GM18861 (cell line): ENCODE measurements at regions not wholly inside any gene's neighbourhood (a gene's known extent, or its start where the extent isn't known, plus 50 kb on each side); places are given as distances from the start of the nearest gene placed in this dataset.
"Not testable (repeated sequence)": the region's sequence is repeated elsewhere in the genome, so short reads cannot be mapped to it uniquely, and the experiment has no call there.

Experiments
- ATAC-seq: cut with Tn5 transposase; IDR thresholded peaks from one replicate; pipeline ENCODE4 v1.9.1; 2021; ENCODE audit not compliant: unreplicated experiment

DNA sequence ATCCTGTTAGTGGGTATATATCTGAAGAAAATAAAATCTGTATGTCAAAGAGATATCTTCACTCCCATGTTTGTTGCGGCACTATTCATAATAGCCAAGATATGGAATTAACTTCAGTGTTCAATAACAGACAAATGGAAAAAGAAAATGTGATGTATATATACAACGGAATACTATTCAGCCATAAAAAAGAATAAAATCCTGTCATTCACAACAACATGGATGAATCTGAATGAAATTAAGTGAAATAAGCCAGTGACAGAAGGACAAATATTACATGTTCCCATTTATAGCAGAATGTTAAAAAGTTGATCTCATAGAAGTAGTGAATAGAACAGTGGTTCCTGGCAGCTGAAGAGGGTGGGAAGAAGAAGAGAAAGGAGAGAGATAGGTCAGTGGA, 239.1 kb upstream of the RUNX1 start:
- ATAC-seq, result no peak

DNA sequence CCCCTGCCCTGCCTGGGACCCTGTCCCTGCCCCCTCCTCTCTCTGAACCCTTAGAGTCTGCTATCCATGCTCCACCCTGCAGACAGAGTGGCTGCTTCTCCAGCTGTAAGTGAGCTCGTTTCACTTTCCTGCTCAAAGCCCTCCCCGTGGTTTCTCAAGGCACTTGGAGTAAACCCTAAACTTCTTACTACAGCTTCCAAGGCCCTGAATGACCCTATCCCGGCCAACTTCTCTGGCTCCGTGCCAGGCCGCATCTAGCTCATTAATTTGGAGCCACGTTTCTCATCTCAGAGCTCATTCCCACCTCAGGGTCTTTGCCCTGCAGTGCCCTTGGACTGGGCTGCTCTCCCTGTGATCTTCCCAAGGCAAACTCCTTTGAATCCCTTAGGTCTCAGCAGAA, 235.1 kb upstream of the RUNX1 start:
- ATAC-seq, result no peak

DNA sequence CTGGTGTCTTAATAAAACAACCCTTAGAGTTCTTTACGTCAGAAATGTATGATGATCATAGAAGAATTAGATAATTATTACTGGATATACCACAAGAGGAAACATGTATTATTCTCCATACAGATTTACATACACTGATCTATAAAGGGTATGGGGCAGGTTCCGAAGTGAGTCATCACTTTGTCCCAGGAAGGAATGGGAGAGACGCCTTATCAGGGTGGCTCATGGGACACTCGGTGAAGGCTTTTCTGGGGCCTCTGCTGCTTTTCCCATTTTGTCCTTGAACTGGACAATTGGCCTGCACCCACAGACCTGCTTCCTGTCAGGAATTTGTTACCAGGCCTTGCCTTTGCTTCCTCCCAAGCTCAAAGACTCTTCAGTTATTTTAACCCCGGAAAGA, 233.8 kb upstream of the RUNX1 start:
- ATAC-seq, result no peak

DNA sequence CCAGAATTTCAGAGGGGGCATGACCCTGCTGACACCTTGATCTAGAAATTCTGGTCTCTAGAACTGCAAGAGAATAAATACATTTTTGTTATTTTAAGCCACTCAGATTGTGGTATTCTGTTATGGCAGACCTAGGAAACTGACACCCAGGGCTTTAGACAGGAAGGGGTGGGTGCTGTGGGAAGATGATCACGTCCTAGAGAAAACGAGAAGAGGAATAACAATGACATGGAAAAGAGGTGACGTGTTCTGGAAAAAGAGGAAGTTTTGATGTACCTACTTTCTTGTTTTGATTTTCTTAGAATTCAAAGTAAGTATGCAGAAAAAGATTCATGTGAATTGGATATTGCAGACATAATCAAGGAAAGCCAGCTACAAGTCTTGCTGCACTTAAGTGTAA, 232.9 kb upstream of the RUNX1 start:
- ATAC-seq, result no peak

DNA sequence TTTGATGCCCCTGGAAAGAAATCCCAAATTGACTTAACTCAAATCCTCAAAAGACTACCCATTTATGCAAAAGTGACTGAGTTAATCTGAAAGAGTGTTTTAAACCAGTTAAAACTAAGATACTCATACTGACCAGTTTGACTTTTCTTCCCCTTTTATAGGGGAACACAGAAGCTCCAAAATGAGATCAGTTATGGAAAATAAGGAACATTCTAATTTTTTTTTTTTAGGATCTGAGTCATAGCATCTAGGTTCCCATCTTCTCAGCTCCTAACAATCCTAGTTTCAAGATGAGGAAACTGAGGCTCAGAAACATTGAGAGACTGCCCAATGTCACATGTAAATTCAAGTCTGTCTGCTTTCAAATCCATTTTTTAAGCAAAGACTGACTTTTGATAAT, 231.1 kb upstream of the RUNX1 start:
- no peak for ATAC-seq

DNA sequence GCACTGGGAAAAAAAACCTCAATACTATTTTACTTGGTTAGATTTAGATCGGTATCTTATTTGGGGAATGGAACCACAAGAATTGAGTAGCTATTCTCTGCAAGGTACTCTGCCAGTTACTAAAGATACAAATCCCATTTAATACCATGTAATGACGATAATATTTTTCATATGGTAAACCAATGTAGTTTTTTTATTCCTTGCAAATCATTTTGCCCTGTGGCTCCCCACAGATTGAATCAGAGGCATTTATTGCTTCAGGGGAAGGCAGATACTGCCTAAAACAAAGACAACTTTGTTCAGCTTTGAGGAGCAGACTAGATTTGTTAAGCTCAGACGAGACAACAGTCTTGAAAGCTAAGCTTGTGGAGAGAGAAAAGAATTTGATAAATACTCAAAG, 226.7 kb upstream of the RUNX1 start:
- no peak for ATAC-seq

DNA sequence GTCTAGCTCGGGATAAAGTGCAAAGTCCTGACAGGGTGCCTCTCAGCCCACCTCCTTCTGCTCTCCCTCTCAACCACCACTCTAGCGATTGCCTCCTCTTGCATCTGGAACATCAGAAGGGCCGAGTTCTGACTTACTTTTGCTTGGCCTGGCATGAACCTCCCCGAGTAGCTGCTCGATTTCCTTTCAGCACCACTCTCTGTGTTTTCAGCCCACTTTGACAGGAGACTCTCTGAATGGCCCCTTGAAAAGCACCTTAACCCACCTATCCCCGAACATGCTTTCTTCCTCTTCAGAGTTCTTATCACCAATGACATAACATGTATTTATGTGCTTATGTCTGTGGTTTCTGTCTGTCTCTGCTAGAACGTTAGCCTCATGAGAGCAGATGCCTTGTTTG, 225.8 kb upstream of the RUNX1 start:
- no peak for ATAC-seq

DNA sequence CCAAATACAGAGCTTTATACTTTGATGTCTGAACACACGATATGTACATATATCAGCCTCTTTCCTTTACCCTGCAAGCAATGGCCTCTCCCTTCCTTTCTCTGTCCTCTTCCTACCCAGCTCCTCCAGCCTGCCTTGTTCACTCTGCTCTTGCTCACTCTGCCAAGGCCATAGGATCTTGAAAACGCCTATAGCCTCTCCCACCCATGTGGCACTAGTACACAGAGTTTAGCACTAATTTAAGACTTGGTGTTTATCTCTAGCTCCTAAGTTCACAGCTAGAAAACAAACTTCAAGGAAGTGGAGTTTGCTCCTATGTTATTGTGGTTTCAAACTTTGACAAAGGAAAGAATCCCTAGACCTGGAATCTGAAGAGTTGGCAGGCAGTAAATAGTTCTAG, 225.0 kb upstream of the RUNX1 start:
- ATAC-seq, result no peak

DNA sequence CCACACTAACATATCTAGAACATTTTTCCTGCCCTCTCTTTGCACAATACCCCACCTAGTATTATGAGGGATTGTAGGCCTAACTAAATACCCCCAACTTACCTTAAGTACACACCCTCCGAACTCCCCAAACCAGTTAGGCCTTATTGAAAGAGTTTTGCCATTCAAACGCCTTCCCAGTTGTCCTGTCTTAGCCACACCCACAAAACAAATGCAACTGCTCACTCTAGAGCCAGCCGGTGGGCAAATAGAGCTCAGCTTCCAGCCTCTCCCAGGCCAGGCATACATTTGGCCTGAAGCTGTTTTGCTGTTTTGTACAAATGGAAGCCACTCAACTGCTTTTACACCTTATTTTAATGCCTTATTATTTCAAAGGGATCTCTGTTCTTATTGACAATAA, 224.2 kb upstream of the RUNX1 start:
- no peak for ATAC-seq

DNA sequence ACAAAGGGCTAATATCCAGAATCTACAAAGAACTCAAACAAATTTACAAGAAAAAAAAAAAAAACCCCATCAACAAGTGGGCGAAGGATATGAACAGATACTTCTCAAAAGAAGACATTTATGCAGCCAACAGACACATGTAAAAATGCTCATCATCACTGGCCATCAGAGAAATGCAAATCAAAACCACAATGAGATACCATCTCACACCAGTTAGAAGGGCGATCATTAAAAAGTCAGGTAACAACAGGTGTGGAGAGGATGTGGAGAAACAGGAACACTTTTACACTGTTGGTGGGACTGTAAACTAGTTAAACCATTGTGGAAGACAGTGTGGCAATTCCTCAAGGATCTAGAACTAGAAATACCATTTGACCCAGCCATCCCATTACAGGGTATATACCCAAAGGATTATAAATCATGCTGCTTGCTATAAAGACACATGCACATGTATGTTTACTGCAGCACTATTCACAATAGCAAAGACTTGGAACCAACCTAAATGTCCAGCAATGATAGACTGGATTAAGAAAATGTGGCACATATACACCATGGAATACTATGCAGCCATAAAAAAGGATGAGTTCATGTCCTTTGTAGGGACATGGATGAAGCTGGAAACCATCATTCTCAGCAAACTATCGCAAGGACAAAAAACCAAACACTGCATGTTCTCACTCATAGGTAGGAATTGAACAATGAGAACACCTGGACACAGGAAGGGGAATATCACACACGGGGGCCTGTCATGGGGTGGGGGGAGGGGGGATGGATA, 222.4 kb upstream of the RUNX1 start:
- ATAC-seq, result not testable (repeated sequence)

DNA sequence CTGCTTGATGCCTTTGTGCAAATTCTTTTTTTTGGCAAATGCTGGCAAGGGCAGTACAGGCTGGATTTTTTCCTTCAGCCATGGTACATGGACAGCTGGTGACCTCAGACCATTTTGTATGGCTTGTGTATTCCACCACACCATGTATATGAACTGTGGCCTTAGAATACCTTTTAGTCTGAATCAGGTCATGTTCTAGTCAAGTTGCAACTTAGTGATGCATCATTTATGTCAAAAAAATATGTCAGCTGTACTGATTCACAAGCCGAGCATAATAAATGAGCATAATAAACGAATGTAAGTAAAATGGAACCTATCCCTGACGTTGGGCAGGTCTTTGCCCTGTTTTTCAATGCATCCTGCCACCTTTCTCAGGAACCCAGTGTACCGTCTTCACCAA, 219.7 kb upstream of the RUNX1 start:
- no peak for ATAC-seq

DNA sequence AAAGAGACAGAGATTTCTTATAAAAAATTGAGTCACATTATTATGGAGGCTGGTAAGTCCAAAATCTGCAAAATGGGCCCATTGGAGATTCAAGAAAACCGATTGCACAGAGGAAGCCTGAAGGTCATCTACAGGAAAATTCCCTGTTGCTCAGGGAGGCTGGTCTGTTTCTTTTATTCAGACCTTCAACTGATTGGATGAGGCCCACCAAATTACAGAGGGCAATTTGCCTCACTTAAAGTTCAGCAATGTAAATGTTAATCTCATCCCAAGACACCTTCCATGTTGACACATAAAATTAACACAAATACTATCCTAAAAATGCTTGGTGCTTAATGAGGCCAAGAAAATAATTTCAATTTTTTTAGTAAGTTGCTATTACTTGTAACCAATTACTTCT, 219.2 kb upstream of the RUNX1 start:
- no peak for ATAC-seq

DNA sequence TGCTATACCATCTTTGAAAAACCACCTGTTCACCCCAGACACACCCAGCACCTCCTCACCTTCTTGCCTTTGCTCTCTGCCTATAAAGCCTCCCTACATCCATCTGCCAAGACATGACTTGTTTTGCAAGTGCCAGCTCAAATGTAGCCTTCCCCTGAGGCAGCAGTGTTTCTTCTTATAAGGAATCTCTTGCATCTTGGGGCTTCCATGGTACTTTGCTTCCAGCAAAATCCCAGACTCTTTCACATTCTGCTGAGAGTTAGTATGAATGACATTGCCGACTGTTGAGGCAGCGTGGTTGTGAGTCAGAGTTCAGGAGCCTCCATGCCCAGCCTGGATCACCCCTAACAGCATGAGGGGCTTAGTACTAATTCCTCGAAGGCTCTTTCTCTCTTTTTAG, 217.4 kb upstream of the RUNX1 start:
- no peak for ATAC-seq

DNA sequence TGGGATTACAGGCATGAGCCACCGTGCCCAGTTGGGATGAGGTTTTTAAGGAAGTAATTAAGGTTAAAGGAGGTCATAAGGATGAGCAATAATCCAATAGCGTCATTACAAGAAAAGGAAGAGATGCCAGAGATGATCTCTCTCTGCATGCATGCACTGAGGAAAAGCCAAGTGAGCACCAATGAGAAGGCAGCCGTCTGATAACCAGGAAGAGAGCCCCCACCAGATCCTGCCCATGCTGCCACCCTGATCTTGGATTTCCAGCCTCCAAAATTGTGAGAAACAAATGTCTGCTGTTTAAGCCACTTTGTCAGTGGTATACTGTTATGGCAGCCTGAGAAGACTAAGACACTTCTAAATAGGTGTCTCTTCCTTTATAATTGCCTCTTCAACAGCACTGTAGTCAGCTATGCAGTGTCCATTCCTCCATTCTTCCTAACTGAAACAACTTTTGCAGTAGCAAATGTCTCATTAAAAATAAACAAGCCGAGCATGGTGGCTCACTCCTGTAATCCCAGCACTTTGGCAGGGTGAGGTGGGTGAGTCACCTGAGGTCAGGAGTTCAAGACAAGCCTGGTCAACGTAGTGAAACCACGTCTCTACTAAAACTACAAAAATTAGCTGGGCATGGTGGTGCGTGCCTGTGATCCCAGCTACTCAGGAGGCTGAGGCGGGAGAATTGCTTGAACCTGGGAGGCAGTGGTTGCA, 216.2 kb upstream of the RUNX1 start:
- ATAC-seq, result no peak

DNA sequence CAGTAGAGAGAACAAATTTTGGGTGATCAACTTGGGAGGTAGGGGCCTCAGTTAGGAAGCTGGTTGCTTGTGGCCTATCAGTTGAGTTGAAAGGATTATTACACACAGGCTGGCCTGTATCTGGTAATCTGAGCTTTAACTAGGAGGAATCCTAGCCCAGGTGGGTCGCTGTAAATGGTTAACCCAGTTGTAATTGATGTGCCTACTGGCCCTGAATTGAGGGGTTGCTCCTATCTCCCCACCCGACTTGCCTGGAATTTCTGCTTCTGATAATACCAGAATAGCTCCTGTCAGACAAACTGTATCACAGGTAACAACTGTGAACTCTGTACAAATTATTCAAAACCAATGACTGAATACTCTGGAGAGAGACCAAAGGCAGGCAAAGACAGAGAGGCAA, 210.4 kb upstream of the RUNX1 start:
- no peak for ATAC-seq

DNA sequence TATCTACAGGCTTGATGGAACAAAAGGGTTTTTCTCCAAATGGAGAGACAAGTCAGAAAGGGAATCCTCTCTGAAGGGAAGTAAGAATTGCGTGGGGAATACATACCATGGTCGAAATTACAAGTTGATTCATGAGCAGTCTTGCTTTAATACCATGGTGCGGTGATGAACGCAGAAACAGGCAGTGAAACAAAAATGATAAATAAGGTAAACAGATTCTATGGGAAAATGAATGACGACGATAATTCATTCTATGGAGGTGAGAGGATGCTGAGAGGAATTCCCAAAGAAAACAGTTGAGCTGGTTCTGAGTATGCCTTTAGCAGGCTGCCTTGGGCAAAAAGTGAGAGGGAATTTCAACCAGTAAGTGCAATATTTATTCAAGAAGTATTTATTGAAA, 209.4 kb upstream of the RUNX1 start:
- no peak for ATAC-seq

DNA sequence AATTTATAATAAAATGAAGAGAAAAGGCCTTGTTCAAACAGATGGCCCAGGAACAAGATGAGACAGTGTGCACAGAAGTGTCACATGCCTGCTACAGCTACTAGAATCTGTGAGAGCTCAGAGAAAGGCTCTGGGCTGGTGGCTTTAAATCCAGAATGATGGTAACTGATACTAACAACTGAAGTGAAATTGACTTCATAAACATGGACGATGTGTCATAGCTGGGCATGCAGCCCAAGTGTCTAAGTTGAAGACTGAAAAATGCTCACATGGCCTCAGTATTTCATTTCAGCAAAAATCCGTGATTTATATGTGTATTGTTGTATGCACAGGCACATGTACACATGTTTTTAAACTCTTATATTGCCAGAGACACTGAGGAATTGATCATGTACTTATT, 208.3 kb upstream of the RUNX1 start:
- ATAC-seq, result no peak

DNA sequence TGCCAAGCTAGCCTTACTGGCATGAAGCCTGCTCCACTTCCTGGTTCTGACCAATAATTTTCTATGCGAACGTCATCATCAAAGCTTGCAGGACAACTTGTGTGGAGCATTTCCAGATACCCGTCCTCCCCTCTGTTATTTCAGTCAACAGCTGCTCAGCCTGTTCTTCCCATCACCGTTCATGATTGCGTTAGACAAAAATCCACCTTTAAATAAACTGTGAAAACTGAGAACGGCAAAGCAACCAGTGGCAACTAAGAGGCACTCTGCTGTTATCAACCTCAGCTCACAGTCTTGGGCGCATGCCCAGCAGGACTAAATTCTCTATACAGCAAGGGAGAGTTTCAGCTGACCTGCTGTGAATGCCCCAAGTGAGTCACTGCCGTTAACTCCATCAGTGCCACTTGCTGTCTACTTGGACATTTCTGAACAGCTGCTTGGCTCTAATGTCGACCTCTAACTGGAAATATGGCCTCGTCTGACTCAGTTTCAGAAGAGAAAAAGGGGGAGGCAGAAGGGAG, 207.4 kb upstream of the RUNX1 start:
- no peak for ATAC-seq

DNA sequence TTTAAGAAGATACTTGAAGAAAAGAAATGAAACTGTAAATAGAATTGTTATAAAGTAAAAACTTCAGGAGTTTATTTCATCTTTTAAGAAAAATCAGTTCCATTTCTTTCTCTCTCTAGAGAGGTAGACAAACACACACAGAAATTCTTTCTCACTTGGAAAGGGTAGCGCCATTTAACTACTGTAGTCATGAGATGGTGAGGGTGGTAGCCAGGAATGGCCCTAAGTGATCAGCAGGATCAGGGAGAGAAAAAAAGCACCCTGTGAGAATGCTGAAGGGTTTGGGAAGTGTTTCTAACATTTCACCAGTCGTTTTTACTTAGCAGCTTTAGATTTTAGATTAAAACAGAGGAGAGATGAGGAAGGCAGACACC, 205.7 kb upstream of the RUNX1 start:
- no peak for ATAC-seq

DNA sequence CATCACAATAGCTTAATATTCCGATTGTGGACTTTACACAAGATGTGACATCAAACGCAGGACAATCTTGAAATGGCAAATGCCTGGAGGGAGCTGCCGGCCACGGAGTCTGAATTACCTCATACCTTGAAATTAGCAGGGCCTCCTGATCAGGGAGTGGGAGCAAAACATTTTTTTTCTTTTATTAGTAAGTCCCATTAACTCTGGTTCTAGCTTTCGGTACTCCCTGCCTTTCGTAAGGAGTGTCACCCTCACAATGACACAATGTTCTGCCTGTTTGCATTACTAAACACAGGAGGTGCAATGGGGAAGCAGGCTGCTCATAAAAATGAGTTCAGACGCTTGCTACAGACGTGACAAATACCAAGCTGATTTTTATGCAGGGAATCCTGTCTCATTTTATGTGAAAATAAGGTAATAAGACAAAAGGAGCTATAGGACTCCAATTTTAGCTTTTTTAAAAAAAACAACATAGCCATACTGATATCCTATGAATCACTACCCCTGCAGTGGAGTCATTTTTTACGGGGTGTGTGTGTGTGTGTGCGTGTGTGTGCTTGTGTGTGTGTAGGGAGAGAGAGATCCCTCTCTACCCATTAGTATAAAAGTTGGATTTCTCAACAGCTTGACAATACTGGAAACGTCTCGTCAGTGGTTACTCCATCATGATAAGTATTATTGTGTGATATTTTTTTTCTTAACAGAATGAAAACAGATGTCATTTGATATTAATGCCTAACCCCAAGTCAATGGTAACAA, 205.1 kb upstream of the RUNX1 start:
- ATAC-seq, result no peak

DNA sequence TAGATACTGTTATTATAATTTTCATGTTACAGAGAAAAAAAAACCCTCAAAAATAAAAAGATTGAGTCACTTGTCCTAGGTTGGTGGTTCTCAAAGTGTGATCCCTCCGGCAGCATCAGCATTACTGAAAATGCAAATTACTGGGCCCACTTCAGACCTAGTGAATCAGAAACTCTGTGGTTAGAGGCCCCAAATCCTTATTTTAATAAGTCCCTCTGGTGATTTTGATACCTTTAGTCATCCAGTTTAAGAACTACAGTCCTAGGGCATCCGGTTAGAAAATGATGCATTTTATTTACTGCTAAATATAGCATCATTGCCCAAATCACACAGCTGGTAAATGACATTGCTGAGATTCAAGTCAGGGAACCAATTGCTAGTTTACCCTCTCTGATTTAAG, 203.7 kb upstream of the RUNX1 start:
- ATAC-seq, result no peak

DNA sequence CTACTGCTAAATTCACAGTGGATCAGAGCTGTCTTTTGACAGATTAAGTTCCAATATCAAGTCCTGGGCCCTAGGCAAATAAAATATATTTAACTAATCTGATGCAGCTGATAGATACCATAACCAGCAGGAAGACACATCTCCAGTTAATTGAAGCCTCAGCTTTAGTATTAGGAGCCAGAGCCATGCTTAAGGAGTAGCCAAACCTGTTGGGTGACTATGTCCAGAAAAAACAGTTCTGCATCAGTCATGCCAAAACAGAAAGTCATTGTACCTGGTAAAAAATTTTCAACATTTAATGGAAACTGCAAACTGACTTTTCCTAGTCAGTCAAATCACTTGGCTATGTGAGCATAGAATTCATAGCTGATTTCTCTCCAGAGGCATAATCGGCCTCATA, 200.5 kb upstream of the RUNX1 start:
- ATAC-seq, result no peak
